Suppressor macrophage treated with lipopolysaccharide for 1 hour (primary cell): ENCODE measurements at regions not wholly inside any gene's neighbourhood (a gene's known extent, or its start where the extent isn't known, plus 50 kb on each side); places are given as distances from the start of the nearest gene placed in this dataset.
"Not testable (repeated sequence)": the region's sequence is repeated elsewhere in the genome, so short reads cannot be mapped to it uniquely, and the experiment has no call there.

ENCODE experiments used
- DNase-seq, 3 donors: peaks; one replicate each; pipeline ENCODE4 v3.0.0-alpha.2; 2020 to 2022

DNA sequence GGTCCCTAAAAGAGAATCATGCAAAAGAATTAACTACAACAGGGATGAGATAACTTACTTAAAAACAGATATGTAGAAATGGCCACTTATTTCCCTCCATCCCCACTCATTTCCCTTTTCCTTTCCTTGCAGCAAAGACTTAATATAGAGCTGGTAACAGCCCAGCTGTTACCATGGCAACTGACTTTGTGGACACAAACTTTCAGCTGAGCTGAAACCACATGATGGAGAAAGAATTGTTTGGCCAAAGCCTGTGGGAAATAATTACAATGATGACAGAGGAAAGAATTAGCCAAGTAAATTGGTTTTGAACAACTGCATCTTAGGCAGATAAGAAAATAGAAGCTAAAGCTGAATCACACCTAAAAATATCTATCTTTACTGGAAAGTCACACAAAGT lies 364.9 kb downstream of the GALC start:
- peak in 1 of 3 donors; percentile 0 for DNase-seq

DNA sequence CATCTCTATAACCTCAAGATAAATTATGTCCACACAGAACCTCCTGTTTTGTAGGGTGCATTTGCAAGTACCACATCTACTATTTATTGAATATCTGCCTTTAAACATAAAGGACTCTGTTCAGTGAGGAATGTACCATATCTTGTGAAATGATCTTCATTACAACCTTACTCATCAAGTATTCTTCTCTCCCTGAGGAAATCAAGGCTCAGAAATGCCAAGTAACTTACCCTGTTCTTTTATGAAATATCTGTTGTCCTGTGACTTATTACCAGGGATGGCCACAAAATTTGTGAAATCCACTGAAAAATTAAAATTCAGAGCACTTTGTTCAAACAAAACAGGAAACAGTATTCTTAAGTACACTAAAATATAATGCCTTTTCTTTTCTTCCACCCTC lies 366.7 kb downstream of the GALC start:
- DNase-seq: no peak

DNA sequence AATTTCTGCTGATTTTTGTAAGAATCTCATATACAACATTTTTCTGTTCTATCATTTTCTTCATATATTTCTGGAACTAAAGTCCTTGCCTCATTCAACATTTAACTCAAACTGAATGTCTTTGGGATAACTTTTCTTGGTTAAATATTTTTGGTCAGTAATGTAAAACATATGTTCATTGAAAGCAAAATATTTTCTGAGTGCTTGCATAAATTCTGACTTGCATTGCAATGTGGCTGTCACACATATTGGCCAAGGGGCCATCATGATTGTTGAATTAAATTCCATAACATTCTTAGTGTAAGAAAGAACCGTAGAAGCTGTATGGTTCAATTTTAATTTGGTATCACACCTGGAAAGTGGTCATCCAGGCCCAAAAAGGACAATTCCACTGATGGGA lies 369.4 kb downstream of the GALC start:
- DNase-seq: no peak

DNA sequence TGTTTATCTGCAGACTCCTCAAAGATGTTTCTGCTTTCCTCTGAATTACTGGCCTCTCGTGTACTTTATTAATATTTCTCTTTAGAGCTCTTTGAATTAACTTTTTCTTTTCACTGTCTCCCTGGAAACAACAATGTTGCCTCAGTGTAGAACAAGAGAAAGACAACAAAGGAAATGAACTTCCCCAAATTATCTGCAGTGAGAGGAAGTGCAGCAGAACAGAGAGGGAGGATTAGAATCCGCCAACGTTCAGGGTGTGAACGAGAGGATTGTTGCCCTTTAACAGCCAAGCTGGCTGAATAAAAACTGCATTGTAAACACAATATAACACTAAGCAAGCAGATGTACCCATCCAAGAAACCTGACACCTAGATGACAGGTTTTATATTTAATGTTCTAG lies 375.9 kb downstream of the GALC start:
- DNase-seq: no peak

DNA sequence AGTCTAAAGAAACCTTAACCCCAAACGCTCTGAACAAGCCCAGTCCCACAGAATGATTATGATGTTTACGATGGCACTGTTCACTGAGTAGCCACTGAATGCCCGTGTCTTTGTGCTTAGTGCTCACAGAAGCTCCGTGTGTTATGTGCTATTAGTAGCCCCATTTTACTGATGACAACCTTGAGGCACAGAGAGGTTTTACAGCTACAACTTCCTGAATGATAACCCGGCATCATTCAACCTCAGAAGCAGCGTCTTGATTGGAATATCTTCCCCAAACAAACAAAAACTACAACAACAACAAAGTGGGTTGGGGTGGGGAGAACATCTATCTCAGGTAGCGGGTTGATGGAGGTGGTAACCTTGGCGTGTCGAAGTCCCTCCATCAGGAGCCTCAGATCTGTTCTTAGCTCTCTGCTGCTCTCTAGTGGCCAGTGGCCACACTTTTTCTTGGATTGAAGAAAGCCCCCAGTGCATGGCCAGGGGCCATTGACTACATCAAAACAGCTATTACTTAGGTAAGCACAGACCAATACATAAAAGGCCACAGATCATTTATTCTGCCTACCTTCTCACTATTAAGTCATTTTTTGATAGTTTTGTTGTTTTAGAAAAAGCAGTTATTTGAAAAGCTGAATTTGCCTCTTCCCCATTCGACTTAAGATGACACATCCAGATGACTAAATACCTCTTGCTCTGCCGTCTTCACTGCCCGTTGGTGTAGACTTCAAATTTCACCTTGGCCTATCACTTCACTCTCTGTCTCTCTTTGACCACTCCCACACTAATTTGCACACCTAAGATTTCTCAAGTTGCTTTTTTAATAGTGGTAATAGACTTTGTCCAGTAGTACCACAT lies 376.9 kb downstream of the GALC start:
- DNase-seq: peak; percentile 51 to 60 (median 52)

DNA sequence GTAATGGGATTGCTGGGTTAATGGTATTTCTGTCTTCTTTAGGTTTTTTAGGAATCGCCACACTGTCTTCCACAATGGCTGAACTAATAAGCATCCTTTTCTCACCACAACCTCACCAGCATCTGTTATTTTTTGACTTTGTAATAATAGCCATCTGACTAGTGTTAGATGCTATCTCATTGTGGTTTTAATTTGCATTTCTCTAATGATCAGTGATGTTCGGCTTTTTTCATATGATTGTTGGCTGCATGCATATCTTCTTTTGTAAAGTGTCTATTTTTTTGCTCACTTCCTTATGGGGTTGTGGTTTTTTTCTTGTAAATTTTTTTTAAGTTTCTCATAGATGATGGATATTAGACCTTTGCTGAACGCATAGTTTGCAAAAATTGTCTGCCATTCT lies 377.9 kb downstream of the GALC start:
- no peak for DNase-seq

DNA sequence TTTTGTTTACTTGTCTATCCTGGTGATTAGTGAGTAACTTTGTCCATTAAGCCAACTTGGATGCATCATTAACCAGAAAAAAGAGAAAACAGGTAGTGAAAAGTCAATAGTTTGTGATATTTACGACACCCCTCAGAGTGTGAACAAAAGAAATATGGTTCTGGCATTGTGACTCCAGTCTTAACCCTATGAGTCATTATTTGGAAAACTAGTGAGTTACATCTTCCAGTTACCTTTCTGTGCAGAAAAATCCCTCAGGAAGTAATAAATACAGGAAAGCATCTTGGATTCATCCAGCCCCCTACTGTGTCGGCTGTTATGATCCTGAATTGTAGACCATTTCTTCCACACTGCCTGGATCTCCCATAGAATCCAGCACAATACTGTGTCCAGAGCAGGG lies 379.1 kb downstream of the GALC start:
- no peak for DNase-seq

DNA sequence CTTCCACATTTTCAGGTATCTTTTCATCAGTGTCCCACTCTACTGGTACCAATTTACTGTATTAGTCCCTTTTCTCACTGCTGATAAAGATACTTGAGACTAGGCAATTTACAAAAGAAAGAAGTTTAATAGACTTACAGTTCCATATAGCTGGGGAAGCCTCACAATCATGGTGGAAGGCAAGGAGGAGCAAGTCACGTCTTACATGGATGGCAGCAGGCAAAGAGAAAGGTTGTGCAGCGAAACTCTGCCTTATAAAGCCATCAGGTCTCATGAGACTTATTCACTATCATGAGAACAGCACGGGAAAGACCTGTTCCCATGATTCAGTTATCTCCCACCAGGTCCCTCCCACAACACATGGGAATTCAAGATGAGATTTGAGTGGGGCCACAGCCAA lies 385.9 kb downstream of the GALC start:
- not testable (repeated sequence) for DNase-seq

DNA sequence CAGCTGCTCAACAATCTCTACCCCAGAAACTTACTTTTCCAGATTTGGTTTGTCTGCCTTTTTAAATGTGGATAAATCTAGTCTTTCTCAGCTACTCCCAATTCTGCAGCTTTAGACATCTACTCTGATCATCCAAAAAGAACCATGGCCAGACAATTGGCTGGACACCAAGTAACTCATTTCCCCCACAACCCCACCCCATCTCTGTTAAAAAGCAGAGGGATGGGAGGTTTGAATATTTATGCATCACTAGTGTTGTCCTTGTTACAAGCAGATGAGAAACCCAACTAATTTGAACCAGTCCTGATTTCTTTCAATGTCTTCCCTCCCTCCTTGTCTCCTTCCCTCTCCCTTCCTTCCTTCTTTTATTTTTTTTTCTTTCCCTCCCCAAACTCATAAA lies 391.9 kb downstream of the GALC start:
- no peak for DNase-seq

DNA sequence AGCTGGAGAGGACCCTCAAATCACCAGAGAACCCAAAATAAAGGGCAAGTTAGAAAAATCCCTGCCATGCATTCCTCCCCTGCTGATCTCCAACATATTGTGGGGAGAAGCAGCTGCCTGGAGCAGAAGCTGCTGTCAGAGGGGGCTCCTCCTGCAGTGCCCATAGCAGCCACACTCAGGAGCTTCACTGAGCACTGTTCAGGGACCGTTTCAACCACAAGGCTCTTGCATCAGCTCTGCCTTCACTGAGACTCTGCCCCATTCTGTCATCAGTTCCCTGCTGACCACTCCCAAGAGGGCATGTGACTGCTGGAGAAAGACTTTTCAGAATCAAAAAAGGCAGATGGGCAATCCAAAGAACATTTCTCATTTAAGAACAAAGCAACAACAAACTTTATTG lies 392.7 kb downstream of the GALC start:
- no peak for DNase-seq

DNA sequence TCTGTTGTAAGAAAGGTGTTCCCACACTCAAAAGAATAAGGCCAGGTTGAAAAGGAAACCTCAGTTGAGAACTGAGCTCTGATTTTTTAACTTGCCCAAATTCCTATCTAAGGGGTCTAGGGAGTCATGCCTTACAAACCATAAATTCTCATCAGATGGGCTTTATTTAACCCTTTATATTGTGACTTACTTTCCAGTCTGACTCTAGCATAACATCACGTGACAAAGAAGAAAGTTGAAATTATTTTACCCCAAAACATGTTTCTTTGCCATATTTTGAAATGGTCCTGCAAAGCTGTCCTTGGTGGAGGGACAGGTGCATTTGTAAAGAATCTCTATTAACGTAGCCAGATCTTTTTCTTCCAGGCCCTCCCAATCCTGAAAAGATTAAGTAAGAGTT lies 411.7 kb downstream of the GALC start:
- no peak for DNase-seq

DNA sequence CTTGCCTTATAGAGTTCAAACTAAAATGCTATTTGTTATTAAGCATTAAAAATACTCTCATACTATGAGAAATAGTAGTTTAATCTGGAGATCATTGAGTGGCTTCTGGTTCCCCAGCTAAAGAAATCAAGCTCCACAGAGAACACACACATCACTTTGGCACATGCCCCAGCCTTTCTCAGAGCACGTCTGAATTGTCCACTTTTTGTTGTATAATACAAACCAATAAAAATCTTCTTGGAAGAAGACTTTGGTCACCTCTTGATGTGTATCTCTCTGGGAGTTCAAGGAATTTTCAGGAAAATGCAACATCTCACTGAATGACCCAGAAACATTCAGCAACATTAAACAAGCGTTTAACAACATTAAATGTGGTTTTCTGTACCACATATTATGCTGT lies 413.9 kb downstream of the GALC start:
- DNase-seq: no peak

DNA sequence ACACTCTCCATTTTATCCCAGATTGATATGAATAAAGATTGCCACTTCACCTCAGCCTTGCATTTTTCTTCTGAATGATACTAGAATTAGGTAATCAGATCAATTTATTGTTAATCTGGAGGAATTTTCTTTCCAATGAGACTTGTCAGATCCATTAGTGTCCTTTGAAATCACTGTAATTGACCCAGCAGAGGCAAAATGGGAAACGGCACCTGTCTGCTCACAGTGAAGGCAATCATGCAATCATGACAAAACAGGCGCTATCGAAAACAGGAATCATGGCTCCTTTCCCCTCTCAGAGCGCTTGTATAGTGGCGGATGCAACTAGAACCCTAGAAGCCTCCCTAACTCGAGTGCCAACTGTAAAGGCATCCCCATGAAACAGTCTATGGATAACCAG lies 417.6 kb downstream of the GALC start:
- DNase-seq: no peak

DNA sequence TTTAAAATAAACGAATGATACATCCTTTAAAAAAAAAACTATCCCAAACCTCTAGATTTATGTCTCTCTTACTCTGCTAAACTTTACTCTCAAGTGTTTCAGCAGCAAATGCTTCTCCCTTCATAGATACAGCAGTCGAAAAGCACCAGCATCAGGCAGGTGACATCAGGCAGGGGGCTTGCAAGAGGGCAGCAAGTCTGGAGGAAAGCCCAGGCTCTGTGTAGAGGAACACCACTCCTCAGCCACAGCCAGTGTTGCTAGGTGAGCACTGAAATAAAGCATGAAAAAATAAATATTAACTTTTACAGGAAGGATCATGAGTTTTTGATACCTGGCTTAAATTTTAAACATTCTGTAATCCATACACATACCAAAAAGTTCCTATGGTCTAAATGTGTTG lies 419.4 kb downstream of the GALC start:
- DNase-seq: no peak

DNA sequence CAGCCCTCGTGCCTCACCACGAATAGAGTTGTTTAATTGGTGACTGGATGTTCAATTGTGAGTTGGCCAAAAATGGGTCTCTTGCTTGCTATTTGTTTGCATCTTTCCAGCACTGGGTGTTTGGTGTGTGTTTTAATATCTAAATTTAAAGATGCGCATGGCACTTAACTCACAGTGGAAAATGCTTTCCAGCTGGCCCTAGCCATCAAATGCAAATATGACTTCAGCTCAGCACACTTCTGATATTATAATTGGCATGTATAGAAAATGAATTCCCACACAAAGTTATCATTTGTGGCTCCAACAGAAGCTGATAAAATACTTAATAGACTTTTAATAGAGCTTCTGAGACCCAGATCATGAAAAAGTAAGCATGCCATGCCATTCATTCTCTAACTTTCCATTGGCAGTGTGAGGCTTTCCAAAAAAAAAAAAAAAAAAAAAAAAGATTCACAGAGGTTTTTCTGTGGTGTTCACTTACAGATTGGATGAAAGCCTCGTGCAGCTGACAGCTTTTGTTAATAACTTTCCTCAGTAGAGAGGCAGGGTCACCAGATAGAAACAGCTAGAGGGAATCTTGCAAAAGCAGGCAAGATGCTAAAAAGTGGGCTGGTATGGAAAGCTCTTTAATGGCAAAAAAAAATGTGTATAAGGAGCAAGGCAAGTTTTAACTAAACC lies 425.2 kb downstream of the GALC start:
- DNase-seq: no peak

DNA sequence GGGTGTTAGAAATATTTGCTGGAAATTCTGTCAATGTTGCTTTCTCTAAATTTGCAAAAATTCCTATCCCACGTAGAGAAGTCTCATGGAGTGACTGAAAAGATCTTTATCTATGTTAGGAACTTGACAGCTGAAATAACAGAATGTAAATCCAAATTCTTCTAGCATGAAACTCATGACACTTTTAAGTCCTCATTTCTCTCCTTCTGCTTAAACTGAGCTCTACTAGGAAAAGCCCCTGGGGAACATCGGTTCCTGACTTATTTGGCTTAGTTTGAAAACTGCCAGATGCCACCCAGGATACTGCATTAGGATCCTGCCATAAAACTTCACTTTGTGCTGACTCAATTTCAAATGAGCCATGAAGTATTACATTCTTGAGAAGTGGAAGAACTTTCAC lies 426.0 kb downstream of the GALC start:
- DNase-seq: no peak

DNA sequence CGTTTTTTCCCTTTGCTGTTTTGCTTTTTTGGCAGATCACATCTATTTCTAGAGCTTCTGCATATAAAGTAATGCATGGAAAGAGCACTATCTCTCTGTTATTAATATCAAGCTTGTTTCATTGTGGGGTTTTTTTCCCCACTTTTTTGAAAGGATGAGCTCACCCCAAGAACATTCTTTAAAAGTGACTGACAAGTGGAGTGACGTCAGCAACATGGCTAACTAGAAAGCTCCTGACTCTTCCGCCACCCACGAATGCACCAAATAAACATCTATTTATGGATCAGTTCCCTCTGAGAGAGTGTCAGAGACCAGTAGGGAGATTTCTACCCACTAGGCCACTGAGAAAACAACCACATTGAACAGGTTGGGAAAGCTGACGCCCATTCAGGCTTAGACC lies 445.4 kb downstream of the GALC start:
- DNase-seq: no peak

DNA sequence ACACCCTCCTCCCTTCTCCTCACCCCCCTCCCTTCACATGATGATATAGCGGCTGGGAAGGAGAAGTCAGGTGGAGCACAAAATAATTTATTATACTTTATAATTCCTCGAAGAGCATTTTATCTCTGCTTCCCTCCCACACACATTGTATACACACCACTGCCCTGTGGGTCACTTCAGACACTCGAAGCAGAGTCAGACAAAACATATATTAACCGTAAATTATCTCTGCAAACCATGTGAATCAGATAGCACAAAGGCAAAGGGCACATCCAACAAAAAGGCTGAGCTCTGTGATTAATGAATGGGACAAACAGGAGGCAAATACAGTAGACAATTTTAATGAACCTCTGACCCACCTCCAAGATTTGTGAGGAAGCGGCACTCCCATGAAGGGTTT lies 450.7 kb downstream of the GALC start:
- no peak for DNase-seq

DNA sequence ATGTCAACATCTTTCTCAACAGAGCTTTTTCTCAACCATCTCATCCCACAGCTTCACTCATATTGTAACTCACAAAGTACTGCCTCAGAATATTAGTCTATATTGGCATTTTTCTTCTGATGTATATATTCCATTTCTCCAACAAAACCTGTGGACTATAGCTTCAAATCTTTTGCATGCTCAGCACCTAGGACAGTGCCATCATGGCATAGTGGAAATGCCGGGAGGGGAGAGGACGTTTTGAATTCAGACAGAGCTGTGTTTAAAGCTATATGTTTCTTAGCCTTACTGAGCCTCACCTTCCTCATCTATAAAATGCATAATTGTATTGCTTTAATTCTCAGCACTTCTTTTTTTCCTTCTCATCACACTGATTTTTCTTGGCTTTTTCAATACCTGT lies 452.6 kb downstream of the GALC start:
- DNase-seq: no peak

DNA sequence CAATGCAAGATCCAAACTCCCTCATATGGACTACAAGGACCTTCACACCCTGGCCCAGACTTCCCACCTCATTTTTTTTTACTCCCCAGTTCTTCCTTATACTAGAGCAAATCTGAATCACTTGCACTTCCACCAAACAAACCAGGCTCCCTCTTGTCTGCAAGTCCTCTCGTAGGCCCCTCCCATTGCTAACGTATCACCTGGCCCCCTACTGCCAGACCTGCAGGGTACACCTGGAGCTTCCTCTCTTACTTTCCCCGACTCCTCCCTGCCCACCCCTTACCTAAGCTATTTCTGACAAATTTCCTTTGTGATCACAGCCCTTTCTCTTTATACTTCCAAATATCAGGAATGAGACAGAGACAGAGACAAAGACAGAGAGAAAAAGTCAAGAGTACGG lies 463.9 kb downstream of the GALC start:
- DNase-seq: no peak

DNA sequence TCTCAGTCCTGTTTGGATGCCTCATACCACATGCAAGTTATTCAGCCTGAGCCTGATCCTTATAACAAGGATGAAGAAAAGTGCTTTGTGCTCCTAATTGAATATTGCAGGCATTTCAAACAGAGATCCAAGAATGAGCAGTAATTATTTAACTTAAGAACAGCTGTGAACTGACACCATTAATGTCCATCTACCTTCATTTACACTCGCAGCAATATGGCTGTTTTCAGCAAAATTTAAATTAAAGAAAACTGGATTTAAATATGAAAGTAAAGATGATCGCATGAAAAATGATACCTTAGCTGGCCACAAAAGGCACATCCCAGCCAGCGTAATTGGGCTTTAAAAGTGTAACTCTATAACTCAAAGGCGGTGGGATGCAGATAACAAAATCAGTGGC lies 466.3 kb downstream of the GALC start:
- no peak for DNase-seq

DNA sequence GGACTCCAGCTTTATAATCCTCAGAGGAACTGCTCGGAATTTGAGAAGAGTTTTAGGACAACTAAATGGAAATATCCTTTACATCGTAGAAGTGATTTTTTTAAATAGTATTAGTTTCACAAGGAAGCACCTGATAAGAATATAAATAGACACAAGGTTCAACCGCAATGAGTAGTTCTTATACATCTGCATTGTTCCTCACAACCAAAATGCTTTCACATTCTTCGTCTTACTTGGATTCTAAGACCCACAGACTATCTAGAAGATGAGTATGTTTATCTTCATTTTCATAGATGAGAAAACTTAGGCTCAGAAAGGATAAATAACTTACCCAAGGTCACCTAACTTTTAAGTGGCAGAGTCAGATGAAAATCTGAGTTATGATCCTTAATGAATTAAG lies 469.0 kb downstream of the GALC start:
- DNase-seq: no peak

DNA sequence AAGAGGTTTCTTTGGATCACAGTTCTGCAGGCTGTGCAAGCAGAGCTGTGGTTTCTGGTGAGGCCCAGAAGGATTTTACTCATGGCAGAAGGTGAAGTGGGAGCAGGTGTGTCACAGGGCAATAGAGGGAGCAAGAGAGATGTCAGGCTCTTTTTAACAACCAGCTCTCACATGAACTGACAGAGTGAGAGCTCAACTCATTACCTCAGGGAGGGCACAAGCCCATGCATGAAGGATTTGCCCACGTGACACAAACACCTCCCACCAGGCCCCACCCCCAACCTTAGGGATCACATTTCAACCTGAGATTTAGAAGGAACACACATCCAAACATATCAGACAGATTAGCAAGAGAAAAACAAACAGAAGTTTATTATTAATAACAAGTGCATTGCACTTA lies 470.4 kb downstream of the GALC start:
- no peak for DNase-seq

DNA sequence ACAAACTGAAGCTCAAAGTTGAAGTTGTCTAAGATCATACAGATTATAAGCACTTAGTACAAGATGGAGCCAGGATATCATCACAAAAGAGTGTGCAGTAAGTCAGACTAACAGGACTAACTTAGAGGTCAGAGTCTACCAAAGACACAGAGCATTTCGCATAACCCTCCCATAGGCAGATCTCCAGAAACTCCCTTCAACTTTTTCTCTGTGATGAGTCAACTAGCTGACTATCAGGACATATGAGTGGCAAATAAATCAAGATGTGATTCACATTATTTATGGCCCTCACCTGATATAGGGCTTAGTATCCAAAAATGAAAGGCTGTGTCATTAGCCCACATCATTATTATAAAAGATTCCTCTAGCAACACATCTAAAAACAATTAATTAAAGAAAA lies 484.6 kb downstream of the GALC start:
- no peak for DNase-seq

DNA sequence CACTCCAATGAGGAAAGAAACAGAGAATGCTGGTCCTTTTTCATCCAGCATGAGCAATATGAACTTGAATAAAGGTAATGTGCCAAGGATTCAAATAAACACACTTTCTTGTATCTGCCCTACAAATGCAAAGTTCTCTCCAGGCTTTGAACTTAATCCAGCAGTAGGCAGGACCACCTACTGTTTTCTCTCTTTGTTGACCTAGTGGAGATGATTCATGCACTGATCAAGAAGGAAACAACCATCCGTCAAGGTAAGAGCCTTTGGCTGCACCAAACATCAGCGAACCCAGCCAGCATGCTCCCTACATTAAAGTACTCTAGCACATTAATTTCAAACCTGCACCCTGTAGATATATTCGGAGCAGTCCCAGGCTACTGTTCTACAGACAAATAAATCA lies 489.3 kb downstream of the GALC start:
- DNase-seq: no peak
